Fibroblast of the aortic adventitia (primary cell): ENCODE measurements at regions not wholly inside any gene's neighbourhood (a gene's known extent, or its start where the extent isn't known, plus 50 kb on each side); places are given as distances from the start of the nearest gene placed in this dataset.

Source experiments
- DNase-seq: peaks from one replicate; pipeline ENCODE4 v3.0.0-alpha.2; 2010; ENCODE audit warnings: low read depth
- H3K4me3 ChIP-seq: 2 replicates; pipeline ENCODE4 v1.5.1; 2011; ENCODE audit warnings: low read depth, mild to moderate bottlenecking, control low read depth, low read length, moderate library complexity
- CTCF ChIP-seq: IDR thresholded peaks from 2 replicates; pipeline ENCODE4 v1.5.1; 2011; ENCODE audit warnings: mild to moderate bottlenecking, low read length, control low read depth, inconsistent platforms; ENCODE audit not compliant: insufficient read depth

GRCh38 chr7:31256506-31256905 lies 84.0 kb downstream of the NEUROD6 start:
- H3K4me3 ChIP-seq: no peak overlapping the region
- no peak for TF ChIP-seq CTCF
- no peak for DNase-seq

- DNase-seq: no peak
- TF ChIP-seq CTCF: no peak
- no peak overlapping the region for H3K4me3 ChIP-seq
Observed at GRCh38 chr7:31254926-31255325, 85.6 kb downstream of the NEUROD6 start.

GRCh38 chr7:31253532-31253931 lies 87.0 kb downstream of the NEUROD6 start:
- H3K4me3 ChIP-seq: no peak overlapping the region
- no peak for DNase-seq
- TF ChIP-seq CTCF: no peak

GRCh38 chr7:31251441-31251840 lies 89.1 kb downstream of the NEUROD6 start:
- no peak for TF ChIP-seq CTCF
- H3K4me3 ChIP-seq: no peak overlapping the region
- DNase-seq: no peak

GRCh38 chr7:31249671-31250070 lies 90.9 kb downstream of the NEUROD6 start:
- no peak for DNase-seq
- H3K4me3 ChIP-seq: no peak overlapping the region
- no peak for TF ChIP-seq CTCF

GRCh38 chr7:31236868-31237267 lies 103.7 kb downstream of the NEUROD6 start:
- DNase-seq: no peak
- no peak for TF ChIP-seq CTCF
- no peak overlapping the region for H3K4me3 ChIP-seq

GRCh38 chr7:31234836-31235605 lies 105.5 kb downstream of the NEUROD6 start:
- H3K4me3 ChIP-seq: no peak overlapping the region
- no peak for TF ChIP-seq CTCF
- DNase-seq: no peak
